Trophoblast cell (in vitro differentiated cells and primary cell): ENCODE measurements at regions not wholly inside any gene's neighbourhood (a gene's known extent, or its start where the extent isn't known, plus 50 kb on each side); places are given as distances from the start of the nearest gene placed in this dataset.

Experiments
- DNase-seq, 2 donors: peaks; one replicate each; pipeline ENCODE4 v3.0.0-alpha.2; 2016
- H2AFZ ChIP-seq: 2 replicates; pipeline ENCODE4 v1.6.1; 2013; ENCODE audit warnings: low read length, moderate library complexity, mild to moderate bottlenecking; ENCODE audit not compliant: insufficient read depth, poor library complexity
- H2AK5ac ChIP-seq: 2 replicates; pipeline ENCODE4 v1.6.1; 2013; ENCODE audit warnings: mild to moderate bottlenecking, low read length
- H2BK120ac ChIP-seq: 2 replicates; pipeline ENCODE4 v1.6.1; 2013; ENCODE audit warnings: low read length, mild to moderate bottlenecking, moderate library complexity; ENCODE audit not compliant: insufficient read depth, poor library complexity
- H2BK12ac ChIP-seq: 2 replicates; pipeline ENCODE4 v1.6.1; 2013; ENCODE audit warnings: mild to moderate bottlenecking, low read length, moderate library complexity
- H2BK5ac ChIP-seq: 2 replicates; pipeline ENCODE4 v1.6.1; 2013; ENCODE audit warnings: low read length, low read depth, moderate library complexity, mild to moderate bottlenecking; ENCODE audit not compliant: poor library complexity
- H3K14ac ChIP-seq: 2 replicates; pipeline ENCODE4 v1.6.1; 2013; ENCODE audit warnings: mild to moderate bottlenecking, low read length
- H3K18ac ChIP-seq: 2 replicates; pipeline ENCODE4 v1.6.1; 2013; ENCODE audit warnings: mild to moderate bottlenecking, low read length
- H3K23ac ChIP-seq: 2 replicates; pipeline ENCODE4 v1.6.1; 2013; ENCODE audit warnings: low read length
- H3K27ac ChIP-seq: 2 replicates; pipeline ENCODE4 v1.5.1; 2013; ENCODE audit warnings: low read depth, mild to moderate bottlenecking, inconsistent platforms, low read length, moderate library complexity
- H3K27me3 ChIP-seq: 2 replicates; pipeline ENCODE4 v1.6.1; 2013; ENCODE audit warnings: inconsistent platforms, mild to moderate bottlenecking, low read length, moderate library complexity; ENCODE audit not compliant: insufficient read depth
- H3K36me3 ChIP-seq, 2 experiments: 1 replicate in 1 of 2; 2 replicates in 1 of 2; pipeline ENCODE4 v1.6.1; 2013; ENCODE audit warnings: low read length in 2 of 2, mild to moderate bottlenecking in 2 of 2, moderate library complexity in 1 of 2; ENCODE audit not compliant: insufficient read depth in 2 of 2, control insufficient read depth in 1 of 2
- H3K4ac ChIP-seq: 2 replicates; pipeline ENCODE4 v1.6.1; 2013; ENCODE audit warnings: low read depth, mild to moderate bottlenecking, low read length, moderate library complexity
- H3K4me1 ChIP-seq, 2 experiments: 1 replicate in 1 of 2; 2 replicates in 1 of 2; pipeline ENCODE4 v1.6.1; 2013; ENCODE audit warnings: low read length in 2 of 2, mild to moderate bottlenecking in 2 of 2, moderate library complexity in 1 of 2; ENCODE audit not compliant: insufficient read depth in 2 of 2, control insufficient read depth in 1 of 2
- H3K4me2 ChIP-seq: 2 replicates; pipeline ENCODE4 v1.6.1; 2013; ENCODE audit warnings: inconsistent platforms, mild to moderate bottlenecking, low read length, moderate library complexity
- H3K4me3 ChIP-seq: 2 replicates; pipeline ENCODE4 v1.5.1; 2013; ENCODE audit warnings: mild to moderate bottlenecking, low read depth, low read length, inconsistent platforms
- H3K79me1 ChIP-seq: one replicate; pipeline ENCODE4 v1.6.1; 2013; ENCODE audit warnings: low read length
- H3K79me2 ChIP-seq: 2 replicates; pipeline ENCODE4 v1.6.1; 2013; ENCODE audit warnings: low read length, mild to moderate bottlenecking; ENCODE audit not compliant: control insufficient read depth, insufficient read depth, poor library complexity
- H3K9ac ChIP-seq: 2 replicates; pipeline ENCODE4 v1.6.1; 2013; ENCODE audit warnings: mild to moderate bottlenecking, low read length
- H3K9me3 ChIP-seq: 2 replicates; pipeline ENCODE4 v1.6.1; 2013; ENCODE audit warnings: low read depth, mild to moderate bottlenecking, control low read depth, inconsistent platforms, low read length; ENCODE audit not compliant: insufficient read depth
- H4K12ac ChIP-seq: 2 replicates; pipeline ENCODE4 v1.6.1; 2013; ENCODE audit warnings: low read depth, mild to moderate bottlenecking, low read length, moderate library complexity
- H4K8ac ChIP-seq: 2 replicates; pipeline ENCODE4 v1.6.1; 2013; ENCODE audit warnings: low read depth, mild to moderate bottlenecking, low read length, moderate library complexity
- H4K91ac ChIP-seq: one replicate; pipeline ENCODE4 v1.6.1; 2013; ENCODE audit warnings: low read depth, mild to moderate bottlenecking, low read length, moderate library complexity
- WGBS: extraction: QIAGEN DNeasy Blood & Tissue Kit; methylation state at CpG from one replicate; pipeline ENCODE4 v1.1.7; 2013; ENCODE audit warnings: missing lambda C conversion rate; ENCODE audit not compliant: insufficient read length, insufficient coverage; ENCODE audit errors: extremely low coverage; 5-methylcytosine and 5-hydroxymethylcytosine counted together

- Histone ChIP-seq H3K9ac (no peak overlapping the region), H3K18ac (no peak overlapping the region), H3K4me2 (no peak overlapping the region), H4K91ac (no peak overlapping the region), H2BK5ac (no peak overlapping the region), H3K79me2 (no peaks in the 10 kb centered on the region), H3K79me1 (no peaks in the 10 kb centered on the region), H3K9me3 (no peaks in the 10 kb centered on the region), H2BK12ac (no peak overlapping the region), H3K36me3 (no peaks in the 10 kb centered on the region), H3K27ac (no peak overlapping the region), H3K4me1 (no peaks in the 10 kb centered on the region), H3K27me3 (no peaks in the 10 kb centered on the region), H2AK5ac (no peak overlapping the region), H4K8ac (no peak overlapping the region), H3K4me3 (no peak overlapping the region), H4K12ac (no peak overlapping the region), H3K14ac (no peak overlapping the region), H2BK120ac (no peak overlapping the region), H3K23ac (no peak overlapping the region), H2AFZ (no peak overlapping the region), H3K4ac (no peak overlapping the region)
- no CpG with 5 or more reads among the region's 9 CpGs for WGBS
- DNase-seq, result no peak
These were observed 291.6 kb downstream of the TLE1 start for GRCh38 chr9:81397481-81398381.

DNA sequence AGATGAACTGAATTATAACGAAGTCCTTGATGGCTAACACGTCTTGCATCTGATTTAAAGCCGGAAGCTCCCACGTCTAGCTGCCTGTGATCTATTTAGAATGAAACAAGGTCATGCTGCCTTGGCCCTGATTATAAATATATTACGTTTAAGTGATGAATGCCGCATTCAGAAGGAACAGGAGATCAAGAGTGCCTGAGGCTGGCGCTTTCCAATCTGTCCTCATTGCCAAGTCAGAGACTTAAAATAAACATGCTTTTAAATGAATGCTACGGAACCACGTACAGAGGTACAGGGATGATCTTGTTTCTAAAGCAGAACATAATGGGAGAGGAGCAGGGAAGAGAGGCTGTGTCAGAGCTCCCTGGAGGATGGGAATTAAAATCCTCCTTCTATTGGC is 292.8 kb downstream of the TLE1 start:
- Histone ChIP-seq H3K14ac (no peak overlapping the region), H2BK5ac (no peak overlapping the region), H2AK5ac (no peak overlapping the region), H3K4ac (no peak overlapping the region), H4K12ac (no peak overlapping the region), H3K79me1 (peaks cover 6% of the 10 kb centered on the region), H3K4me2 (no peak overlapping the region), H3K9ac (no peak overlapping the region), H3K23ac (no peak overlapping the region), H3K18ac (no peak overlapping the region), H3K27ac (no peak overlapping the region), H4K91ac (no peak overlapping the region), H2AFZ (no peak overlapping the region), H3K36me3 (no peaks in the 10 kb centered on the region), H3K4me1 (peaks cover 4 to 5% of the 10 kb centered on the region in 2 experiments), H3K4me3 (no peak overlapping the region), H2BK12ac (peak overlapping the region; percentile 30), H2BK120ac (no peak overlapping the region), H4K8ac (no peak overlapping the region), H3K27me3 (no peaks in the 10 kb centered on the region), H3K9me3 (peaks cover 1% of the 10 kb centered on the region), H3K79me2 (no peaks in the 10 kb centered on the region)
- WGBS, result no CpG with 5 or more reads among the region's 9 CpGs
- DNase-seq, result no peak

GRCh38 chr9:81395676-81396054 is 293.7 kb downstream of the TLE1 start:
- Histone ChIP-seq H4K12ac (no peak overlapping the region), H4K8ac (no peak overlapping the region), H3K36me3 (no peaks in the 10 kb centered on the region), H2BK120ac (no peak overlapping the region), H2AFZ (no peak overlapping the region), H3K4ac (no peak overlapping the region), H3K27me3 (no peaks in the 10 kb centered on the region), H3K18ac (no peak overlapping the region), H3K9me3 (peaks cover 1% of the 10 kb centered on the region), H3K4me2 (no peak overlapping the region), H3K9ac (no peak overlapping the region), H2AK5ac (no peak overlapping the region), H3K23ac (no peak overlapping the region), H4K91ac (no peak overlapping the region), H3K4me3 (no peak overlapping the region), H3K14ac (no peak overlapping the region), H3K4me1 (peaks cover 10 to 12% of the 10 kb centered on the region in 2 experiments), H2BK5ac (no peak overlapping the region), H3K79me2 (no peaks in the 10 kb centered on the region), H2BK12ac (peak overlapping the region; percentile 36), H3K27ac (no peak overlapping the region), H3K79me1 (peaks cover 13% of the 10 kb centered on the region)
- no peak for DNase-seq
- no CpG with 5 or more reads among the region's 4 CpGs for WGBS

DNA sequence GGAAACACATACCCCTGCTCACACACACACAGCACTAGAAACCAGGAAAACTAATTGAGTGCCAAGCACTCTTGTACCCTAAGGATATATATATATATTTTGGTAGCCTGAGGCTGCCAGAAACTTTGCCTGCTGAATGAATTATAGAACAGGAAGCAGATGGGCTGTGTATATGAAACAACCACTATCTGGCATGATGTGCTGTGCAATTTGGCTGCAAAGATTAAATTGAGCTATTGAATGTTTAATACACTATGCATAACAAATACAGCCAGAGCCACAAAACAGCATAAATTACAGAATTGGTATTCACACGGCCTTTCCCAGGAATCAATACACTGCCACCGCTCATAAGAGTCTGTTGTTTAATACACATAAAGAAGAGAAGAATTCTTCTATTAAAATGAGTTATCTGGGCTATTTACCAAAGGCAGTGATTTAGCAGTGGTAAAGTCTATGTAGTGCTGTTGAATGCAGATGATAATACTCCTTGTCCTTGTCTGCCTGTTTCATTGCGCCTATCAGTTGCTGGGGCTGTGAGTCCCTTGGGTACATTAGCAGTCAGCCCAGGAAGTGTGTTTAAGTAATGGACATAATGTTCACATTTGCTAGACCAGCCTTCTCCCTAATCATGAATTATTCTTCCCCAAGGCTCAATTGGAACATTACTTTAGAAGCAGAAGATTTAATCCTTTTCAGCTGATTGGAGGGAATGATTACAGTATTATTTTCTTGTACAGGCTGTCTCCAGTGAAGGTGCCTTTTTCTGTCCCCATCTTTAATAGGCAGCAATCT is 294.3 kb downstream of the TLE1 start:
- Histone ChIP-seq H3K9me3 (peaks cover 1% of the 10 kb centered on the region), H3K79me1 (peaks cover 19% of the 10 kb centered on the region), H2BK5ac (no peak overlapping the region), H4K8ac (no peak overlapping the region), H2BK120ac (no peak overlapping the region), H3K4me3 (no peak overlapping the region), H3K79me2 (peaks cover 2% of the 10 kb centered on the region), H3K36me3 (no peaks in the 10 kb centered on the region), H4K91ac (no peak overlapping the region), H3K4me1 (peaks cover 15 to 17% of the 10 kb centered on the region in 2 experiments), H2AK5ac (no peak overlapping the region), H2BK12ac (no peak overlapping the region), H3K9ac (no peak overlapping the region), H3K4ac (no peak overlapping the region), H3K27ac (no peak overlapping the region), H3K27me3 (no peaks in the 10 kb centered on the region), H4K12ac (no peak overlapping the region), H3K23ac (no peak overlapping the region), H3K14ac (no peak overlapping the region), H3K4me2 (no peak overlapping the region), H2AFZ (no peak overlapping the region), H3K18ac (no peak overlapping the region)
- no CpG with 5 or more reads among the region's 3 CpGs for WGBS
- DNase-seq, result no peak
